Choroid plexus epithelial cell (primary cell): ENCODE measurements at regions not wholly inside any gene's neighbourhood (a gene's known extent, or its start where the extent isn't known, plus 50 kb on each side); places are given as distances from the start of the nearest gene placed in this dataset.

Experiments
- DNase-seq: peaks from one replicate; pipeline ENCODE4 v3.0.0-alpha.2; 2010; ENCODE audit warnings: low read depth
- H3K4me3 ChIP-seq: 2 replicates; pipeline ENCODE4 v1.5.1; 2011; ENCODE audit warnings: low read depth, mild to moderate bottlenecking, control low read depth, low read length, moderate library complexity
- CTCF ChIP-seq: conservative IDR thresholded peaks from 2 replicates; pipeline ENCODE4 v1.5.1; 2011; ENCODE audit warnings: low read depth, mild to moderate bottlenecking, control low read depth, inconsistent platforms, low read length, moderate library complexity

- no peak for DNase-seq
- H3K4me3 ChIP-seq, result no peak overlapping the region
- TF ChIP-seq CTCF, result no peak
Observed at GRCh38 chr10:30188556-30189237, 129.3 kb upstream of the JCAD start.

GRCh38 chr10:30188101-30188500 lies 128.7 kb upstream of the JCAD start:
- no peak for TF ChIP-seq CTCF

GRCh38 chr10:30187010-30187409 lies 127.6 kb upstream of the JCAD start:
- H3K4me3 ChIP-seq, result no peak overlapping the region
- no peak for DNase-seq
- TF ChIP-seq CTCF, result no peak

More at GRCh38 chr10:30188101-30188500, 128.7 kb upstream of the JCAD start:
- no peak overlapping the region for H3K4me3 ChIP-seq
- no peak for DNase-seq

GRCh38 chr10:30186371-30186875 lies 127.0 kb upstream of the JCAD start:
- TF ChIP-seq CTCF, result peak; percentile 53
- no peak for DNase-seq
- H3K4me3 ChIP-seq, result no peak overlapping the region

- TF ChIP-seq CTCF, result no peak
- DNase-seq, result peak; percentile 87
- H3K4me3 ChIP-seq, result no peak overlapping the region
Observed at GRCh38 chr10:30185916-30186315, 126.5 kb upstream of the JCAD start.

- no peak for DNase-seq
- no peak overlapping the region for H3K4me3 ChIP-seq
- TF ChIP-seq CTCF, result no peak
Observed at GRCh38 chr10:30185341-30185740, 126.0 kb upstream of the JCAD start.
